ENCODE measurements at regions not wholly inside any gene's neighbourhood (a gene's known extent, or its start where the extent isn't known, plus 50 kb on each side); places are given as distances from the start of the nearest gene placed in this dataset.

GRCh38 chrX:110938977-110939732, 143.5 kb upstream of the CHRDL1 start:
- peaks cover under 1% of the 10 kb centered on the region for H3K27me3 ChIP-seq (ENCODE audit: low read depth)

GRCh38 chrX:110924871-110925270, 129.3 kb upstream of the CHRDL1 start:
- no peak for DNase-seq
- intact Hi-C loops (cut with micrococcal nuclease): no loop called here
- H3K36me3 ChIP-seq: no peaks in the 10 kb centered on the region
- H3K9me3 ChIP-seq (replicated peaks): no peaks in the 10 kb centered on the region
- H3K27ac ChIP-seq (replicated peaks): no peak overlapping the region
- no peak for TF ChIP-seq CTCF (IDR thresholded peaks at IDR 0.05; ENCODE audit: borderline replicate concordance)
- no peak overlapping the region for H3K4me3 ChIP-seq
- no peaks in the 10 kb centered on the region for H3K27me3 ChIP-seq (ENCODE audit: low read depth)
- H3K4me1 ChIP-seq: no peaks in the 10 kb centered on the region

More at GRCh38 chrX:110938977-110939732, 143.5 kb upstream of the CHRDL1 start:
- Histone ChIP-seq H3K4me1 (no peaks in the 10 kb centered on the region), H3K9me3 (replicated peaks) (no peaks in the 10 kb centered on the region), H3K4me3 (no peak overlapping the region), H3K36me3 (no peaks in the 10 kb centered on the region), H3K27ac (replicated peaks) (no peak overlapping the region)
- TF ChIP-seq CTCF (IDR thresholded peaks at IDR 0.05; ENCODE audit: borderline replicate concordance): no peak
- no peak for DNase-seq
- intact Hi-C loops (cut with micrococcal nuclease): no loop called here

- no peaks in the 10 kb centered on the region for H3K36me3 ChIP-seq
Measured at GRCh38 chrX:110920991-110921390, 125.4 kb upstream of the CHRDL1 start.

DNA sequence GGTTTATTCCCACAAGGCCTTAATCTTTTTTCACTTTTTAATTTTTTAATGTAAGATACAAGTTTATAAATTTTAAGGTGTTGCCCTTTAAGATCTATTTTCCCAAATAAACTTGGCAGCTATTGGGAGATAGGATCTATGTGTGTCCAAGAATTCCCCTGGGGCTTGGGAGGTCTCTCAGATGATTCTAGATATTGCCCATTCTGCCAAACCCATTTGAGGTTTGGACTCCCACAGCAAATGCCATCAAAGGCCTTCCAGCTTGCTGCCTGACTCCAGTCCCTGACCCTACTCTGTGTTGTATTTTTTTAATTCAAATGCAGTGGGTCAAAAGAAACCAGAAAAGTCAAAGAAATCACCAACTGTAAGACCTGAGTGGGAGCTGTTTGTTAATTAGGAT, 120.0 kb upstream of the CHRDL1 start:
- Histone ChIP-seq H3K27ac (replicated peaks) (no peak overlapping the region), H3K27me3 (ENCODE audit: low read depth) (no peaks in the 10 kb centered on the region), H3K4me3 (no peak overlapping the region), H3K36me3 (no peaks in the 10 kb centered on the region), H3K9me3 (replicated peaks) (no peaks in the 10 kb centered on the region), H3K4me1 (no peaks in the 10 kb centered on the region)
- intact Hi-C loops (cut with micrococcal nuclease): no loop called here
- DNase-seq: no peak
- no peak for TF ChIP-seq CTCF (IDR thresholded peaks at IDR 0.05; ENCODE audit: borderline replicate concordance)

More at GRCh38 chrX:110920991-110921390, 125.4 kb upstream of the CHRDL1 start:
- no peak for DNase-seq
- no peak for TF ChIP-seq CTCF (IDR thresholded peaks at IDR 0.05; ENCODE audit: borderline replicate concordance)
- intact Hi-C loops (cut with micrococcal nuclease): no loop called here
- no peaks in the 10 kb centered on the region for H3K4me1 ChIP-seq
- no peaks in the 10 kb centered on the region for H3K9me3 ChIP-seq (replicated peaks)
- H3K27me3 ChIP-seq (ENCODE audit: low read depth): no peaks in the 10 kb centered on the region
- no peak overlapping the region for H3K4me3 ChIP-seq
- no peak overlapping the region for H3K27ac ChIP-seq (replicated peaks)

- no peaks in the 10 kb centered on the region for H3K9me3 ChIP-seq (replicated peaks)
- H3K27ac ChIP-seq (replicated peaks): no peak overlapping the region
- no peaks in the 10 kb centered on the region for H3K36me3 ChIP-seq
- TF ChIP-seq CTCF (IDR thresholded peaks at IDR 0.05; ENCODE audit: borderline replicate concordance): no peak
- H3K4me1 ChIP-seq: no peaks in the 10 kb centered on the region
- intact Hi-C loops (cut with micrococcal nuclease): no loop called here
- H3K4me3 ChIP-seq: no peak overlapping the region
- no peak for DNase-seq
- no peaks in the 10 kb centered on the region for H3K27me3 ChIP-seq (ENCODE audit: low read depth)
Measured at GRCh38 chrX:110915111-110915510, 119.5 kb upstream of the CHRDL1 start.
